ENCODE measurements at regions not wholly inside any gene's neighbourhood (a gene's known extent, or its start where the extent isn't known, plus 50 kb on each side); places are given as distances from the start of the nearest gene placed in this dataset.

DNA sequence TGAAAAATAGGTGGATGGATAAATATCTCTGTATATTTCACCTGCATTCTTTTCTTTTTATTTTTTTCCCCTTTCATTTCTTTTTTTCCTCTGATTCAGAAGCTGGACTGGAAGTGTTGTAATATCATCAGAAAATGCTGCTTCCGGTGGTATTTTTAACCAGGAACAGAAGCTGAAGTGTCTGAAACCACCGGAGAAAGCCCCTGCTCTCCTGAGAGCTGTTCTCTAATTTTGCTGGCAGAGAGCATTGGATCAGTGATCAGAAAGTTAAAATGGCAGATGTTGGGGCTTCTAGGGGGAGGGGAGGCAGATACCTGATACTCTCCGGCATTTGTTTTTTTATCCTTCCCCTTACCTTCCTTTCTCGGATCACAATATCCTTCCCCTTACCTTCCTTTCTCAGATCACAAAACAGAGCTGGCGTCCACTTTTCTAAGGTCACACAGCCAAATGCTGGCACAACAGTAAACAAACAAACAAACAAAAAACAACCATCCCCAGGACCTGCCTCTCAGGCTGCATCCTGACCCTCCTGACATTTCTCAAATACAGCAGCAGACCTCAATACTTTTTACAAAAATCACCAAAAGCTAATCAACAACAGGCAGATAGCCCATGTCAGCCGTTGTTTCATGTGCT is 143.2 kb upstream of the ZNF217 start:
- TF ChIP-seq GATA2 (IDR thresholded peaks at IDR 0.05; ENCODE audit: low read depth, low read length) = no peak
- TF ChIP-seq GATA3 (IDR thresholded peaks at IDR 0.05; ENCODE audit: low read depth, low read length) = no peak

DNA sequence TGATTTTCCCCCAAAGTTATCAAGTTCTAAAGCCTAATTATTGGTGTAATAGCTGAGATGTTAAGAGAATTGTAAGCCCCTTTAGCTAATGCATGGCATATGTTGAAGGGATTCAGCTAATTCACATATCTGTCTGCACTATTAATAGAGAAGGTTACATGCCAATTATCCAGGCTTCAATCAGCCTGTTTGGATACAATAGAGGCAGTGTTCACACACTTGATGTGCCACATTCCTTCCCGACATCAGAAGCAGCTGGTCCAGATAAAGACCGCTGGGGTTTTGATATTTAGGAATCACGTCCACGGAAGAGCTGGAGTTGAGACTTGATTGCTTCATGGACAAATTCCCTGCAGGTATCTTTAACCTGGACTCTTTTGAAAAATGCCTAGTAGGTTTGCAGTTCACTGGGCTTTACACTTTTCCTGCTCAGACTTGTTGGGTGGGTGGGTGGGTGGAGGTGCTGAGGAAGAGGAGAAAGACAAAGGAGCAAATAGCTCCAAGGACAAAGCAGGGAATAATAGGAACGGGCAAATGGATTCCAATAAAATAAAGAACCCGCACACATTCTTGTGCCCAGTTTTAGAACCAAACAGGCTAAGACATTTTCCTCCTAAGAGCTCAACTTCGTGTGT is 142.6 kb upstream of the ZNF217 start:
- TF ChIP-seq GATA2 (IDR thresholded peaks at IDR 0.05; ENCODE audit: low read depth, low read length) (no peak), GATA3 (IDR thresholded peaks at IDR 0.05; ENCODE audit: low read depth, low read length) (no peak)

DNA sequence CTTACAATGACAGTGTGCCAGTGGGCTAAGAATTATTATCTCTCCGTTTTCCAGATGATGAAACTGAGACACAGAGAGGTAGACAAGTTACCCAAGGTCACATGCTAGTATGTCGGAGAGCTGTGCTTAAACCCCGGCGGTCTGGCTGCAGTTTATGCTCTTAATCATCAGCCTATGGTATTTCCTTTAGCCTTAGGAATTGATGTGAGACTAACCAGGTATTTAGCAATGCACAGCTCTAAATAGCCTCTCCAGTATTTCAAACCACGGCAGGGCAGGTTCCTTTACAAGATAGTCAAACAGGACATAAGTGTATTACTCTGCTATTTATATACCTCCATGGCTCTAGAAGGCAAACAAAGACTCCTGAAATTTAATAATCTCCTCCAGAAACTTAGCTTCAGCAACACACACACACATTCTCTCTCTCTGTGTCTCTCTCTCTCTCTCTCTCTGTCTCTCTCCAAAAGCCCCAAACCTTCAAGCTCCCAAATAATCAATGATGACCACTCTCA is 142.0 kb upstream of the ZNF217 start:
- TF ChIP-seq GATA3 (IDR thresholded peaks at IDR 0.05; ENCODE audit: low read depth, low read length) = no peak

DNA sequence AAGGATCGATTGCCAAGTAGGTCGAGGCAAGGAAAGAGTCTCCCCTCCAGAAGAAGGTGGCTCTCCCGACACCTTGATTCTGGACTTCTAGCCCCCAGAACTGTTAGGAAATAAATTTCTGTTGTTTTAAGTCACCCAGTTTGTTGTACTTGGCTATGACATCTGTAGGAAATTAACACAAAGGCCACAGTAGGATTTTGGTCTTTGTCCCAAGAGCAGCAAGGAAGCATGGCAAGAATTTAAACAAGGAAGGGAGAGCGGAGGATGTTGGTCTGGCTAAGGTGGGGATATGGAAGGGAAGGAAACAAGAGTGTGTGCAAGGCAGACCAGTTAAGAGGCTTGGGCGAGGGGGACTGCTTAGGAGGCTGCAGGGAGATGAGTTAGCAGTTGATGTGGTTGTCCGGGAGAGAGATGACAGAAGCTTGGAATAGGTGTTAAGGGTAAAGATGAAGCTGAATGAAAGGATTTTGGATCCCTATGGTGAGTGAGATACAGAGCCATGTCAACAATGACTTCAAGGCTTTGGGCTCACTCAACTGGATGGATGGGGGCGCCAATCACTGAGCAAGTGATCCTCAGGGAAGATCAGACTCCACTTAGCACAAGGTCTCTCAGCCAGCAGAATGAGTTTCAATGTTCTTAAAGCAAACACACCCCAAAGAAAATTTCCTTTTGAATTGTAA is 140.5 kb upstream of the ZNF217 start:
- no peak for TF ChIP-seq GATA2 (IDR thresholded peaks at IDR 0.05; ENCODE audit: low read depth, low read length)
- TF ChIP-seq GATA3 (IDR thresholded peaks at IDR 0.05; ENCODE audit: low read depth, low read length) = no peak

GRCh38 chr20:53731595-53731994 is 138.0 kb upstream of the ZNF217 start:
- TF ChIP-seq GATA3 (IDR thresholded peaks at IDR 0.05; ENCODE audit: low read depth, low read length) = no peak

GRCh38 chr20:53728359-53728758 is 134.7 kb upstream of the ZNF217 start:
- TF ChIP-seq GATA3 (IDR thresholded peaks at IDR 0.05; ENCODE audit: low read depth, low read length) (no peak), GATA2 (IDR thresholded peaks at IDR 0.05; ENCODE audit: low read depth, low read length) (no peak)

- no peak for TF ChIP-seq GATA3 (IDR thresholded peaks at IDR 0.05; ENCODE audit: low read depth, low read length)
- TF ChIP-seq GATA2 (IDR thresholded peaks at IDR 0.05; ENCODE audit: low read depth, low read length) = no peak
Measured at GRCh38 chr20:53725575-53725970, 131.9 kb upstream of the ZNF217 start.

DNA sequence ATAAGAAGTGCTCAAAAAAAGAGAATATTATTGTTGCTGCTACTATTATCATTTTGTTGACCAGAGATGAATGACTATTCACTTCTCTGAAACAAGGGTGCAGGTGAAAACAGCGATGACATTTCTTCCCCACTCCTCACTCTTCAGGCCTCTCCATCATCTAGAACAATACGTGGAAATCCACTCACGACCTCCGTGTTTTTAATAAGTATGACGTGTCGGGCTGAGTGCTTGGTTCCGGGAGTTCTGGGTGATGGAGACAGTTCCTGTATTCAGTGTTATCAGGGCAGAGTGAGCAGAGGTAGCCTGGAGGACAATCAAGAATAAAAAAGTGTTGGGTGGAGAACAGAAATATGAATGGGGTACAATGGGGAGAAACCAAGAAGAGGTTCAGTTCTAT is 130.0 kb upstream of the ZNF217 start:
- TF ChIP-seq GATA3 (IDR thresholded peaks at IDR 0.05; ENCODE audit: low read depth, low read length) = no peak
- TF ChIP-seq GATA2 (IDR thresholded peaks at IDR 0.05; ENCODE audit: low read depth, low read length) = no peak

GRCh38 chr20:53723045-53723444 is 129.4 kb upstream of the ZNF217 start:
- TF ChIP-seq GATA3 (IDR thresholded peaks at IDR 0.05; ENCODE audit: low read depth, low read length) (no peak), GATA2 (IDR thresholded peaks at IDR 0.05; ENCODE audit: low read depth, low read length) (no peak)

GRCh38 chr20:53722515-53723036 is 128.9 kb upstream of the ZNF217 start:
- no peak for TF ChIP-seq GATA2 (IDR thresholded peaks at IDR 0.05; ENCODE audit: low read depth, low read length)
- TF ChIP-seq GATA3 (IDR thresholded peaks at IDR 0.05; ENCODE audit: low read depth, low read length) = no peak

DNA sequence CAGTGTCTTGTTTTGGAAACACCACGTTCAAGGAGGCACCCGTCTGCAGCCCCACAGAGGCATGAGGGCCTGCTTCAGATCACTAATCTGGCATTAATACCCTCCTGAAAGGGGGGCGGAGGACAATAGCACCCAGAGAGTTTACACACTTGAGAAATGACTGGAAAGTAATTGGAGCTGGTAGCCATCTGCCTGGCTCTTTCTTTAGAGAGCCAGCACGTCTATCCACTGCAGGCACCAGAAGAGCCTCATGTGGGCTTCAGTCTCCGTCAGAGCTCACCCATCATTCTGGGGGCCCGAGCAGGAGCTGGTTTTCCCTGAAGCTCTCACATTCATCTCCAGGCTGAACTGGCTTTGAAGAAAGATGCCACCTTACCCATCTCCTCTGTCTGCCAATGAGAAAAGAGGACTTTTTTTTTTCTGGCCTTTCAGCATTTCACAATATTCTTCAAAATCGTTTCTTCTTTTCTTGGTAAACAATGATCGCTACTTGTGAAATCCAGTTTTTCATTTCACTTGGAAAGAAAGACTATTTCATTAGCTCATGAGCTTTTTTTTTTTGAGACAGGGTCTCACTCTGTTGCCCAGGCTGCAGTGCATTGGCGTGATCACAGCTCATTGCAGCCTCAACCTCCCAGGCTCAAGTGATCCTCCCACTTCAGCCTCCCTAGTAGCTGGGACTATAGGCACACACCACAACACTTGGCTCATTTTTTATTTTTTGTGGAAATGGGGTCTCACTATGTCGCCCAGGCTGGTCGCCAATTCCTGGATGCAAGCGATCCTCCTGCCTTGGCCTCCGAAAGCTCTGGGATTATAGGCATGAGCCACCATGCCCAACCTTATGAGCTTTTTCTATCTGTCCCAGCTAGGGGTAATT is 124.7 kb upstream of the ZNF217 start:
- no peak for TF ChIP-seq GATA3 (IDR thresholded peaks at IDR 0.05; ENCODE audit: low read depth, low read length)
- TF ChIP-seq GATA2 (IDR thresholded peaks at IDR 0.05; ENCODE audit: low read depth, low read length) = no peak

DNA sequence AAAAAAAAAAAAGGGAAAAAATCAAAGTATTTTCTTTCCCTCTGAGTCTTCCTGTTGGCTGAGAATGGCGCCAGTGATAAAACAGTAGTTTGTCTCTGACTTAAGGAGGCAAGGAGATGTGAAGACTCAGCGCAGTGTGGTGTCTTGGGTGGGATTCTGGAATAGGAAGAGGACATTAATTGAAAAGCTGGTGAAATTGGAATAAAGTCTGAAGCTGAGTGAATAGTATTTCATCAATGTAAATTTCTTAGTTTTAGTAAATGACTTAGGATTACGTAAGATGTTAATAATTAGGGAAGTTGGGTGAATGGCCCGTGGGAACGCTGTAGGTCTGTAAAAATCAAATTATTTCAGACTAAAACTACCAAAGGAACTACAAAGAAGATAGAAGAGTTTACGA is 122.8 kb upstream of the ZNF217 start:
- TF ChIP-seq GATA3 (IDR thresholded peaks at IDR 0.05; ENCODE audit: low read depth, low read length) (no peak), GATA2 (IDR thresholded peaks at IDR 0.05; ENCODE audit: low read depth, low read length) (no peak)

DNA sequence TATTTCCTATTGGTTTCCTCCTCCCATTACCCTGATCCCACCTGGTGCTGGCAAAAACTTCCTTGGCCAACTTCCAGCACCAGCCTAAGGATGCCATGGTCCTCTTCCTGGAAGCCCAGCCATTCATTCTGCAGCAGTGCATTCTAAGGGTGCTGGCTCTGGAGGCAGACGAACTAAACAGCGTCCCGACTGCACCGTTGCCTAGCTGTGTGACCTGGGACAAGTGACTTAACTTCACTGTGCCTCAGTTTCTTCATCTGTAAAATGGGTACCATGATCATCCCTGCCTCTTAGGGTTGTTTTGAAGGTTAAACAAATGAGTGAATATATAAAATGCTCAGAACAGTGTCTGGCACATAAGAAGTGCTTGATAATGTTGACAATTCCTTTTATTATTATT is 120.9 kb upstream of the ZNF217 start:
- TF ChIP-seq GATA3 (IDR thresholded peaks at IDR 0.05; ENCODE audit: low read depth, low read length) (no peak), GATA2 (IDR thresholded peaks at IDR 0.05; ENCODE audit: low read depth, low read length) (no peak)
